WTC11 (cell line): ENCODE measurements at regions not wholly inside any gene's neighbourhood (a gene's known extent, or its start where the extent isn't known, plus 50 kb on each side); places are given as distances from the start of the nearest gene placed in this dataset.
"Not testable (repeated sequence)": the region's sequence is repeated elsewhere in the genome, so short reads cannot be mapped to it uniquely, and the experiment has no call there.

Source experiments
- AFF4 ChIP-seq: sonication (generic); formaldehyde crosslinking; IDR thresholded peaks from 2 replicates; pipeline ENCODE4 v1.8.1; 2023; ENCODE audit warnings: mild to moderate bottlenecking, missing genetic modification reagents, borderline replicate concordance
- CREB1 ChIP-seq: sonication (generic); formaldehyde crosslinking; IDR thresholded peaks from 2 replicates; pipeline ENCODE4 v1.8.0; 2023; ENCODE audit warnings: mild to moderate bottlenecking, missing genetic modification reagents
- CTCF ChIP-seq: fragments of 200-600 bp; IDR thresholded peaks from 2 replicates; pipeline ENCODE4 v1.8.0; 2022; ENCODE audit warnings: antibody characterized with exemption
- ESRRA ChIP-seq: sonication (generic); formaldehyde crosslinking; IDR thresholded peaks from 2 replicates; pipeline ENCODE4 v1.8.1; 2022; ENCODE audit warnings: mild to moderate bottlenecking, missing genetic modification reagents, borderline replicate concordance
- ETV6 ChIP-seq: sonication (generic); formaldehyde crosslinking; IDR thresholded peaks from 2 replicates; pipeline ENCODE4 v1.8.1; 2022; ENCODE audit warnings: mild to moderate bottlenecking, missing genetic modification reagents
- KAT7 ChIP-seq: sonication (generic); formaldehyde crosslinking; IDR thresholded peaks from 2 replicates; pipeline ENCODE4 v1.8.1; 2023; ENCODE audit warnings: missing genetic modification reagents, mild to moderate bottlenecking, borderline replicate concordance
- TEAD1 ChIP-seq: sonication (generic); formaldehyde crosslinking; IDR thresholded peaks from 2 replicates; pipeline ENCODE4 v1.8.0; 2022; ENCODE audit warnings: mild to moderate bottlenecking, missing genetic modification reagents
- USF1 ChIP-seq: sonication (generic); formaldehyde crosslinking; IDR thresholded peaks from 2 replicates; pipeline ENCODE4 v1.8.0; 2022; ENCODE audit warnings: mild to moderate bottlenecking, missing genetic modification reagents
- USF2 ChIP-seq: sonication (generic); formaldehyde crosslinking; IDR thresholded peaks from 2 replicates; pipeline ENCODE4 v1.8.1; 2023; ENCODE audit warnings: mild to moderate bottlenecking, missing genetic modification reagents, moderate library complexity
- ZNF121 ChIP-seq: sonication (generic); formaldehyde crosslinking; IDR thresholded peaks from 2 replicates; pipeline ENCODE4 v1.8.0; 2023; ENCODE audit warnings: missing genetic modification reagents
- ZNF232 ChIP-seq: sonication (generic); formaldehyde crosslinking; IDR thresholded peaks from 2 replicates; pipeline ENCODE4 v1.8.0; 2022; ENCODE audit warnings: mild to moderate bottlenecking, missing genetic modification reagents
- ZNF263 ChIP-seq: sonication (generic); formaldehyde crosslinking; IDR thresholded peaks from 2 replicates; pipeline ENCODE4 v1.8.1; 2022; ENCODE audit warnings: low read depth, mild to moderate bottlenecking, moderate library complexity, missing genetic modification reagents

- TF ChIP-seq CTCF; USF1; ESRRA (CRISPR knock-in tag); ZNF121 (CRISPR knock-in tag); TEAD1 (CRISPR knock-in tag); KAT7; CREB1; ZNF263 (CRISPR knock-in tag); AFF4 (CRISPR knock-in tag); ETV6; ZNF232; USF2 (CRISPR knock-in tag): not testable (repeated sequence)
Measured at GRCh38 chr13:100948937-100949336, 274.3 kb upstream of the TMTC4 start.
